CD1c-positive myeloid dendritic cell (primary cell): ENCODE measurements at regions not wholly inside any gene's neighbourhood (a gene's known extent, or its start where the extent isn't known, plus 50 kb on each side); places are given as distances from the start of the nearest gene placed in this dataset.

Experiments used
- DNase-seq: peaks from one replicate; pipeline ENCODE4 v3.0.0-alpha.2; 2016; ENCODE audit errors: extremely low spot score

GRCh38 chr5:107263387-107264018 lies 407.2 kb downstream of the EFNA5 start:
- no peak for DNase-seq

- DNase-seq: no peak
These were observed 412.7 kb downstream of the EFNA5 start for GRCh38 chr5:107257885-107258520.

GRCh38 chr5:107254902-107255234 lies 415.9 kb downstream of the EFNA5 start:
- no peak for DNase-seq

- DNase-seq: no peak
These were observed 416.4 kb downstream of the EFNA5 start for GRCh38 chr5:107254214-107254901.

GRCh38 chr5:107253246-107253645 lies 417.5 kb downstream of the EFNA5 start:
- DNase-seq: no peak

- DNase-seq: no peak
These were observed 419.6 kb downstream of the EFNA5 start for GRCh38 chr5:107251151-107251550.

- DNase-seq: peak; percentile 37
These were observed 422.6 kb downstream of the EFNA5 start for GRCh38 chr5:107248066-107248695.

- DNase-seq: no peak
These were observed 423.3 kb downstream of the EFNA5 start for GRCh38 chr5:107247427-107247826.

- DNase-seq: no peak
These were observed 427.5 kb downstream of the EFNA5 start for GRCh38 chr5:107243220-107243579.

GRCh38 chr5:107242411-107243219 lies 428.1 kb downstream of the EFNA5 start:
- DNase-seq: no peak

GRCh38 chr5:107241841-107242240 lies 428.9 kb downstream of the EFNA5 start:
- no peak for DNase-seq

- DNase-seq: no peak
These were observed 435.6 kb downstream of the EFNA5 start for GRCh38 chr5:107235167-107235566.

GRCh38 chr5:107232788-107233187 lies 437.9 kb downstream of the EFNA5 start:
- no peak for DNase-seq

- DNase-seq: no peak
These were observed 438.4 kb downstream of the EFNA5 start for GRCh38 chr5:107232293-107232692.

- DNase-seq: no peak
These were observed 439.5 kb downstream of the EFNA5 start for GRCh38 chr5:107231191-107231590.

- no peak for DNase-seq
These were observed 440.4 kb downstream of the EFNA5 start for GRCh38 chr5:107230367-107230766.

- no peak for DNase-seq
These were observed 442.5 kb downstream of the EFNA5 start for GRCh38 chr5:107228226-107228625.

GRCh38 chr5:107224272-107224671 lies 446.5 kb downstream of the EFNA5 start:
- DNase-seq: no peak

- no peak for DNase-seq
These were observed 447.7 kb downstream of the EFNA5 start for GRCh38 chr5:107223066-107223465.

GRCh38 chr5:107219993-107220392 lies 450.7 kb downstream of the EFNA5 start:
- no peak for DNase-seq

- no peak for DNase-seq
These were observed 452.1 kb downstream of the EFNA5 start for GRCh38 chr5:107218457-107219193.
